ENCODE measurements at regions not wholly inside any gene's neighbourhood (a gene's known extent, or its start where the extent isn't known, plus 50 kb on each side); places are given as distances from the start of the nearest gene placed in this dataset.

- DNase-seq, result no peak
- Histone ChIP-seq H3K36me3 (ENCODE audit: control insufficient read depth, insufficient read depth, low read length) (no peaks in the 10 kb centered on the region), H3K27ac (ENCODE audit: low read length) (no peak overlapping the region), H3K4me1 (ENCODE audit: control insufficient read depth, insufficient read depth, low read length) (no peaks in the 10 kb centered on the region), H3K4me3 (ENCODE audit: low read length) (no peak overlapping the region), H3K9me3 (replicated peaks; ENCODE audit: control insufficient read depth, low read depth, low read length) (peaks cover 3% of the 10 kb centered on the region), H3K27me3 (ENCODE audit: control insufficient read depth, insufficient read depth, low read length) (peaks cover 4% of the 10 kb centered on the region)
- WGBS (ENCODE audit: insufficient coverage), result 70% methylated on average over 1 of the region's 3 CpGs
Observed at GRCh38 chr7:42987648-42988214, 55.6 kb downstream of the MRPL32 start.

GRCh38 chr7:42991024-42991423, 58.8 kb downstream of the MRPL32 start:
- Histone ChIP-seq H3K9me3 (replicated peaks; ENCODE audit: control insufficient read depth, low read depth, low read length) (no peaks in the 10 kb centered on the region), H3K36me3 (ENCODE audit: control insufficient read depth, insufficient read depth, low read length) (no peaks in the 10 kb centered on the region), H3K27ac (ENCODE audit: low read length) (no peak overlapping the region), H3K4me3 (ENCODE audit: low read length) (no peak overlapping the region), H3K4me1 (ENCODE audit: control insufficient read depth, insufficient read depth, low read length) (no peaks in the 10 kb centered on the region), H3K27me3 (ENCODE audit: control insufficient read depth, insufficient read depth, low read length) (peaks cover 4% of the 10 kb centered on the region)
- DNase-seq, result no peak
- WGBS (ENCODE audit: insufficient coverage), result no CpG with 5 or more reads among the region's 1 CpG

GRCh38 chr7:42991913-42992591, 59.9 kb downstream of the MRPL32 start:
- H3K4me1 ChIP-seq (ENCODE audit: control insufficient read depth, insufficient read depth, low read length), result no peaks in the 10 kb centered on the region
- peaks cover 4% of the 10 kb centered on the region for H3K27me3 ChIP-seq (ENCODE audit: control insufficient read depth, insufficient read depth, low read length)
- 57% methylated on average over 10 of the region's 13 CpGs for WGBS (ENCODE audit: insufficient coverage)
- no peak overlapping the region for H3K4me3 ChIP-seq (ENCODE audit: low read length)
- H3K36me3 ChIP-seq (ENCODE audit: control insufficient read depth, insufficient read depth, low read length), result no peaks in the 10 kb centered on the region
- no peak for DNase-seq
- H3K9me3 ChIP-seq (replicated peaks; ENCODE audit: control insufficient read depth, low read depth, low read length), result no peaks in the 10 kb centered on the region
- H3K27ac ChIP-seq (ENCODE audit: low read length), result no peak overlapping the region

DNA sequence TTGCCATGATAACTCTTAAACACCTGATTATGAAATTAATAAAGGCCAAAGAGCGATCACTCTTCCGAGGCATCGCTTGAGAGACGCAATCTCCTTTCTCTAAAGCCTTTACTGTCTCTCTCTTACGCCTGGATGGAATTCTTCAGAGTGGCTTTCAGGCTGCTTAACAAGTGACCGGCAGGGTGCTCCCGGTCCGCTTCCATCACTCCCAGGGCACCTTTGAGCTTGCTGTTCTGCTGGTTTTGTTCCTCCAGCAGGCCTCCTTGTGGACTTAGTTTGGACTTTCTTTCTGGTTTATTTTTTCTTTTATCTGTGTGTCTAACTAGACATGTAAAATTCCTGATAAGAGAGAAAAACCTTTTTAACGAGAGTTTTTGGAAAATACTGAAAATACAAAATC, 60.9 kb downstream of the MRPL32 start:
- no peaks in the 10 kb centered on the region for H3K36me3 ChIP-seq (ENCODE audit: control insufficient read depth, insufficient read depth, low read length)
- 84% methylated on average over 5 of the region's 9 CpGs for WGBS (ENCODE audit: insufficient coverage)

GRCh38 chr7:42994096-42994495, 61.9 kb downstream of the MRPL32 start:
- no peaks in the 10 kb centered on the region for H3K4me1 ChIP-seq (ENCODE audit: control insufficient read depth, insufficient read depth, low read length)
- 100% methylated on average over 2 of the region's 2 CpGs for WGBS (ENCODE audit: insufficient coverage)

More for the DNA sequence above, 60.9 kb downstream of the MRPL32 start:
- peaks cover 4% of the 10 kb centered on the region for H3K27me3 ChIP-seq (ENCODE audit: control insufficient read depth, insufficient read depth, low read length)
- no peaks in the 10 kb centered on the region for H3K9me3 ChIP-seq (replicated peaks; ENCODE audit: control insufficient read depth, low read depth, low read length)
- H3K4me1 ChIP-seq (ENCODE audit: control insufficient read depth, insufficient read depth, low read length), result no peaks in the 10 kb centered on the region
- no peak for DNase-seq
- H3K4me3 ChIP-seq (ENCODE audit: low read length), result no peak overlapping the region
- H3K27ac ChIP-seq (ENCODE audit: low read length), result no peak overlapping the region

GRCh38 chr7:42997611-42998010, 65.4 kb downstream of the MRPL32 start:
- DNase-seq, result no peak
- 100% methylated on average over 1 of the region's 3 CpGs for WGBS (ENCODE audit: insufficient coverage)
- no peak overlapping the region for H3K4me3 ChIP-seq (ENCODE audit: low read length)
- H3K27ac ChIP-seq (ENCODE audit: low read length), result no peak overlapping the region
- H3K4me1 ChIP-seq (ENCODE audit: control insufficient read depth, insufficient read depth, low read length), result no peaks in the 10 kb centered on the region
- no peaks in the 10 kb centered on the region for H3K9me3 ChIP-seq (replicated peaks; ENCODE audit: control insufficient read depth, low read depth, low read length)
- no peaks in the 10 kb centered on the region for H3K36me3 ChIP-seq (ENCODE audit: control insufficient read depth, insufficient read depth, low read length)
- no peaks in the 10 kb centered on the region for H3K27me3 ChIP-seq (ENCODE audit: control insufficient read depth, insufficient read depth, low read length)

More at GRCh38 chr7:42994096-42994495, 61.9 kb downstream of the MRPL32 start:
- Histone ChIP-seq H3K9me3 (replicated peaks; ENCODE audit: control insufficient read depth, low read depth, low read length) (no peaks in the 10 kb centered on the region), H3K27ac (ENCODE audit: low read length) (no peak overlapping the region), H3K4me3 (ENCODE audit: low read length) (no peak overlapping the region), H3K36me3 (ENCODE audit: control insufficient read depth, insufficient read depth, low read length) (no peaks in the 10 kb centered on the region), H3K27me3 (ENCODE audit: control insufficient read depth, insufficient read depth, low read length) (peaks cover 4% of the 10 kb centered on the region)
- DNase-seq, result no peak

DNA sequence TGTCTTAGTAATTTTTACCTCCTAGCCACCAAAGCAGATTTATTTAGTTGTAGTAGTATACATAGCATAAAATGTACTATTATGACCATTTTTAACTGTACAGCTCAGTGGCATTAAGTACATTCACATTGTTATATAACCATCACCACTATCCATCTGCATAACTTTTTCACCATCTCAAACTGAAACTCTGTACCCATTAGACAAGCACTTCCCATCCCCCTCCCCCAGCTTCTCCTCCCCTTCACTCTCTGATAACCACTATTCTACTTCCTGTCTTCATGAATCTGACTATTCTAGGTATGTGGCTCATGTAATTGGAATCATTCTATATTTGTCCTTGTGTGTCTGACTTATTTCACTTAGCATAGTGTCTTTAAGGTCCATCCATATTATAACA, 71.9 kb downstream of the MRPL32 start:
- H3K36me3 ChIP-seq (ENCODE audit: control insufficient read depth, insufficient read depth, low read length), result no peaks in the 10 kb centered on the region
- H3K27ac ChIP-seq (ENCODE audit: low read length), result no peak overlapping the region
- no peak for DNase-seq
- no peaks in the 10 kb centered on the region for H3K27me3 ChIP-seq (ENCODE audit: control insufficient read depth, insufficient read depth, low read length)
- no peaks in the 10 kb centered on the region for H3K4me1 ChIP-seq (ENCODE audit: control insufficient read depth, insufficient read depth, low read length)
- no peak overlapping the region for H3K4me3 ChIP-seq (ENCODE audit: low read length)
- H3K9me3 ChIP-seq (replicated peaks; ENCODE audit: control insufficient read depth, low read depth, low read length), result no peaks in the 10 kb centered on the region

- H3K4me3 ChIP-seq (ENCODE audit: low read length), result no peak overlapping the region
- no peaks in the 10 kb centered on the region for H3K27me3 ChIP-seq (ENCODE audit: control insufficient read depth, insufficient read depth, low read length)
- DNase-seq, result no peak
- no peak overlapping the region for H3K27ac ChIP-seq (ENCODE audit: low read length)
- 67% methylated on average over 1 of the region's 2 CpGs for WGBS (ENCODE audit: insufficient coverage)
- no peaks in the 10 kb centered on the region for H3K36me3 ChIP-seq (ENCODE audit: control insufficient read depth, insufficient read depth, low read length)
- H3K4me1 ChIP-seq (ENCODE audit: control insufficient read depth, insufficient read depth, low read length), result no peaks in the 10 kb centered on the region
- H3K9me3 ChIP-seq (replicated peaks; ENCODE audit: control insufficient read depth, low read depth, low read length), result no peaks in the 10 kb centered on the region
Observed at GRCh38 chr7:43006008-43006407, 73.8 kb downstream of the MRPL32 start.

GRCh38 chr7:43010061-43010460, 77.9 kb downstream of the MRPL32 start:
- H3K4me3 ChIP-seq (ENCODE audit: low read length), result no peak overlapping the region
- peak; percentile 41 for DNase-seq
- H3K27me3 ChIP-seq (ENCODE audit: control insufficient read depth, insufficient read depth, low read length), result no peaks in the 10 kb centered on the region
- H3K4me1 ChIP-seq (ENCODE audit: control insufficient read depth, insufficient read depth, low read length), result no peaks in the 10 kb centered on the region
- no peak overlapping the region for H3K27ac ChIP-seq (ENCODE audit: low read length)
- H3K9me3 ChIP-seq (replicated peaks; ENCODE audit: control insufficient read depth, low read depth, low read length), result no peaks in the 10 kb centered on the region
- no peaks in the 10 kb centered on the region for H3K36me3 ChIP-seq (ENCODE audit: control insufficient read depth, insufficient read depth, low read length)
- no CpG with 5 or more reads among the region's 1 CpG for WGBS (ENCODE audit: insufficient coverage)

DNA sequence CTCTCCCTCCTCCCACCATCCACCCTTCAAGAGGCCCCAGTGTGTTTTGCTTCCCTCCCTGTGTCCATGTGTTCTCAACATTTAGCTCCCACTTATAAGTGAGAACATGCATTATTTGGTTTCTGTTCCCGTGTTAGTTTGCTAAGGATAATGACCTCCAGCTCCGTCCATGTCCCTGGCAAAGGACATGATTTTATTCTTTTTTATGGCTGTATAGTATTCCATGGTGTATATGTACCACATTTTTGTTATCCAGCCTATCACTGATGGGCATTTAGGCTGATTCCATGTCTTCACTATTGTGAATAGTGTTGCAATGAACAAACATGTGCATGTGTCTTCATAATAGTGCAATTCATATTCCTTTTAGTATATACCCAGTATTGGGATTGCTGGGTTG, 79.7 kb downstream of the MRPL32 start:
- Histone ChIP-seq H3K27me3 (ENCODE audit: control insufficient read depth, insufficient read depth, low read length) (no peaks in the 10 kb centered on the region), H3K4me3 (ENCODE audit: low read length) (no peak overlapping the region), H3K36me3 (ENCODE audit: control insufficient read depth, insufficient read depth, low read length) (no peaks in the 10 kb centered on the region), H3K9me3 (replicated peaks; ENCODE audit: control insufficient read depth, low read depth, low read length) (no peaks in the 10 kb centered on the region), H3K4me1 (ENCODE audit: control insufficient read depth, insufficient read depth, low read length) (no peaks in the 10 kb centered on the region), H3K27ac (ENCODE audit: low read length) (no peak overlapping the region)
- no peak for DNase-seq
- no CpG with 5 or more reads among the region's 2 CpGs for WGBS (ENCODE audit: insufficient coverage)

DNA sequence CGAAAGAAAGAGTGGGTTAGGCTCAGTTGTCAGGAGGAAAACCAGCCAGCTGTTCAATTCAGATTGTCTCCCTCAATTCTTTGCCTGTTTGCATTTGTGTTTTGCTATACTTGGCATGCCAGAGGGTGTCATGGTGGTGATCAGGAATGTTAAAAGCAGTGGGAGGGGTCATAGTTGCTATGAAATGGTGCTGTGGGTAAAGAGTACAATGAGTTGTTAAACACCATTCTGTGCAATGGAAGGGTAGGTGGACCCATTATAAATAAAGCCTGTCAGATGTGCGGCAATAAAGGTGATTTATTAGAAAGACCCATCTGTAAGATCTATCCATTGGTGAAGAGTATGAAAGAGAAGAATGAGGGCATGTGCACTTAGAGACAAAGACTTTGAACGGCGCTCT, 82.2 kb downstream of the MRPL32 start:
- H3K27ac ChIP-seq (ENCODE audit: low read length), result no peak overlapping the region
- no peaks in the 10 kb centered on the region for H3K27me3 ChIP-seq (ENCODE audit: control insufficient read depth, insufficient read depth, low read length)
- H3K4me1 ChIP-seq (ENCODE audit: control insufficient read depth, insufficient read depth, low read length), result no peaks in the 10 kb centered on the region
- WGBS (ENCODE audit: insufficient coverage), result 91% methylated on average over 2 of the region's 4 CpGs
- no peak for DNase-seq
- H3K36me3 ChIP-seq (ENCODE audit: control insufficient read depth, insufficient read depth, low read length), result no peaks in the 10 kb centered on the region
- H3K9me3 ChIP-seq (replicated peaks; ENCODE audit: control insufficient read depth, low read depth, low read length), result no peaks in the 10 kb centered on the region
- no peak overlapping the region for H3K4me3 ChIP-seq (ENCODE audit: low read length)
